ENCODE measurements at regions not wholly inside any gene's neighbourhood (a gene's known extent, or its start where the extent isn't known, plus 50 kb on each side); places are given as distances from the start of the nearest gene placed in this dataset.
"Not testable (repeated sequence)": the region's sequence is repeated elsewhere in the genome, so short reads cannot be mapped to it uniquely, and the experiment has no call there.

DNA sequence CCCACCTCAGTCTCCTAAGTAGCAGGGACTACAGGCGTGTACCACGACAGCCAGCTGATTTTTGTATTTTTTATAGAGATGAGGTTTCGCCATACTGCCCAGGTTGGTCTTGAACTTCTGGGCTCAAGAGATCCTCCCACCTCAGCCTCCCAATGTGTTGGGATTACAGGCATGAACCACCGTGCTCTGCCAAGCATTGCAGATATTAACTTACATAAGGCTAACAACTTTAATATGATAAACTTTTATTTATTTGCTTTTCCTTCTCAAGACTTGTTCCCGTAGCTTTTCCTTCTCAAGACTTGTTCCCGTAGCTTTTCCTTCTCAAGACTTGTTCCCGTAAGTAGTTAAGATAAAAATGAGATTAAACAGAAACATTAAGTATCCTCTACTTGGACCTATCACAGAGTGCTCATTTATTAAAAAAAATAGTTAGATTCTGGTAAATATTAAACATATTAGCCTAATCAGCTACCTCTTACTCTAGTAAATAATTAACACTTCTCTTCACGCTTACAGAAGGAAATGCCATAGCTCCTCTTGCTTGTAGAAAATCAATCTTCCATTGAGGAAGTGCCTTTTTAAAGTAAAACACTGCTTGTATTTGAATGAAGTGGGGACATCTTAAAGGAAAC, 157.7 kb upstream of the KITLG start:
- DNase-seq (ENCODE audit: low spot score) (no peak), ATAC-seq (no peak)

- DNase-seq (ENCODE audit: low spot score) (no peak), ATAC-seq (no peak)
Observed at GRCh38 chr12:88736031-88736430, 155.8 kb upstream of the KITLG start.

- no peak for DNase-seq (ENCODE audit: low spot score)
- ATAC-seq = no peak
Observed at GRCh38 chr12:88733008-88733407, 152.7 kb upstream of the KITLG start.

DNA sequence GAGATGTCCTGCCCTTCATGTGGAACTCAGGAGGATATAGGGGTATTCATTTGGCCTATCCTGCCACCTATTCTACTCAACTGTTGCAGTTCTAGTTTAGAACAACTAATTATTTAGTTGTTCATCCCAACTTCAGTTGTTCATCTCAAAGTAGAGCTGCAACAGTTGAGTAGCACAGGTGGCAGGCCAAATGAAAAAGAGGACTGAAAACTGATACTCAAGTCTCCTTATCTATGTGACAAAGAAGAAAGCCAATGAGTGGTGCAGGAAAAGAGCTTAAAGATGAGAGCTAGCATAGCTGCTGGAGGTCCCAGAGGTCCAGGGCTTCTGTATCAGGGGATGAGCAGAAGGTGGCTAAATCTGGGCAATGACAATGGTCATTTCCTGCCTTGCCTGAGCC, 148.9 kb upstream of the KITLG start:
- ATAC-seq (no peak), DNase-seq (ENCODE audit: low spot score) (no peak)

GRCh38 chr12:88726806-88727720, 146.8 kb upstream of the KITLG start:
- DNase-seq (ENCODE audit: low spot score) (no peak), ATAC-seq (no peak)

DNA sequence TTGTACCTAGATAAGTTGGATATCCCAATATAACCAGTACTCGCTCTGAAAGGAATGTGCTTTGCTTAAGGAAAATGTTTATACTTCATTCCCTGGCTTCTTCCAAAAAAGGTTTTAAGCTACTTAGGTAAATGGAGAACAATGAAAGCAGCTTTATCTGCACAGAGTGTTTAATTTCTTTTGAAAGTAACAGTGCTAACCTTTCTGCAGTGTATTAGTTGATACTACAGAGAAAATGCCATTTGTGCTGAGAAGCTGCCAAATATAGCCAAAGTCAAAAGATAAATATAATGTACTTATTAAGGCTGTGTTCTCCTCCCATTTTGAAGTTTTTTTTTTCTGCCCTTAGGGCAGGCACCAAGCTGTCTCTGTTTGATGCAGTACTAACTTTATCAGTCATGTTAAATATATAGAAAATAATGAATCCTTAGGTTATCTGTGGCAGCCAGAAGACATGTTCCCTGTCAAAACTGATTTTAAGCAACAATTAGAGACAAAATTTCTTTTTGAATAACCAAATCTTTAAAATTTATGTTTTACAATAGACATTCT, 145.4 kb upstream of the KITLG start:
- ATAC-seq (no peak), DNase-seq (ENCODE audit: low spot score) (no peak)

- DNase-seq (ENCODE audit: low spot score) (no peak), ATAC-seq (no peak)
Observed at GRCh38 chr12:88723219-88723618, 142.9 kb upstream of the KITLG start.

DNA sequence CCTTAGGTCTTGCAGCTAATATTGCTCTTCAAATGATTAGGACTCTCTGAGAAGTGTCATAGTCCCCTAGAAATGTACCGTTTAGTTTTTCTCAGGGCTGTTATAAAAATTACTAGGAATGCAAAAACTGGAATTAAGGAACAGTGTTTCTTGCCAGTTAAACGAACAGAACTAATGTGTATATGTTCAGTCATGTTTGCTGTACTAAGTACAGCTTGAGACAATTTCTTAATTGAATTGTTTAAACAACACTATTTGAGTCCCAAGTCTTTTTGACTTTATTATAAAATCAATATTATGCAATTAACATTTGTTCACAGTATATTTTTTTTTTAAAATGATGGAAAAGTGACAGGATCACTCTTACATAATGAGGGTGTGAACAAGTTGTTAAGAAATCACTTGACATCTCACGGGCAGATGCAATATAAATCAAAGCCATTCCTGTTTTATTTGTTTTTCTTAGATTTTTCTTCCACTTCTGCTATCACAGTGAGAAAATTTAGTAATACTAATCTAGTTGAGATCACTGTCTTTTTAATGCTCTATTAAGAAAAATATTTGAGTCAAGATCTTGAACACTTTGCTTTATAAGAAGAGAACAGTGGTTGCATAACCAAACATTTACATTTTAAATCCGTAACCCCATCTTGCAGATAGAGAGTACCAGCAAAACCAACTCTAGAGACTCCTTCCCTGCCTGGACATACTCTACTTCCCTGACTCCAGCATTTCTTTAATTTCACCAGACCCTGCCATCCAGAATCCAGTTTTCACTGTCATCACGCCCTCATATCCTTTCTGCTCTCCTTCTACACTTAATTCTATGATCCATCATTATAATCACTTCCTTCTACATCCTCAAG, 140.7 kb upstream of the KITLG start:
- ATAC-seq (no peak), DNase-seq (ENCODE audit: low spot score) (no peak)

GRCh38 chr12:88720231-88720630, 140.0 kb upstream of the KITLG start:
- ATAC-seq (no peak), DNase-seq (ENCODE audit: low spot score) (no peak)

DNA sequence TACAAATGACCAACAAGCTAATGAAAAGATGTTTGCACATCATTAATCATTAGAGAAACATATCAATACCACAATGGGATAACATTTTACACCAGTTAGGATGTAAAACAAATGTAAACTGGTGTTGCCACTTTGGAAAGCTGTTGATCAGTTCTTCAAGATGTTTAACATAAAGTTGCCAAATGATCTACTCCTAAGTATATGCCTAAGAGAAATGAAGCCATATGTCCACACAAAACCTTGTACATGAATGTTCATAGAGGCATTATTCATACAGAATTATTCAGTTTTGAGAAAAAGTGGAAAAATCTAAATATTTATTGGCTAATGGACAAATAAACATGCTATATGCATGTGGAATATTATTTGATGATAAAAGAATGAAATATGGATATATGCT, 136.9 kb upstream of the KITLG start:
- DNase-seq (ENCODE audit: low spot score) (no peak), ATAC-seq (no peak)

DNA sequence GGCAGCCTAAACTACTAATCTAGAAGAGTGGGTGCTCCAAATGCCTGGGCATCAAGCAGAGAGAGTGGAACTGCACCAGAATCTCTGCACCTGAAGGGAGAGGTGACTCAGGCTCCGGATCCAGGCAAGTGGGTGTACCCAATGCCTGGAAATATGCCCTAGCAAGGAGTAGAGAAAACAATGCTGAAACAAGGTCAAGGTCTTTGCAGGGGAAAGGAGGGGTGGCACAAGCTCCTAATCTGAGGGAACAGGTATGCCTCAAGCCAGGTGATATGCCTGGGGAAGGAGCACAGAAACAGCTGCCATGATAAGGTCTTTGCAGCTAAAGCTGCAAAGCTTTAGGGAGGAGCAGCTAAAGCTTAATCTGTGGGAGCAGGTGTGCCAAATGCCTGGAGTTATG, 136.0 kb upstream of the KITLG start:
- ATAC-seq = no peak
- no peak for DNase-seq (ENCODE audit: low spot score)

- DNase-seq (ENCODE audit: low spot score) = no peak
- no peak for ATAC-seq
Observed at GRCh38 chr12:88715673-88716072, 135.4 kb upstream of the KITLG start.

DNA sequence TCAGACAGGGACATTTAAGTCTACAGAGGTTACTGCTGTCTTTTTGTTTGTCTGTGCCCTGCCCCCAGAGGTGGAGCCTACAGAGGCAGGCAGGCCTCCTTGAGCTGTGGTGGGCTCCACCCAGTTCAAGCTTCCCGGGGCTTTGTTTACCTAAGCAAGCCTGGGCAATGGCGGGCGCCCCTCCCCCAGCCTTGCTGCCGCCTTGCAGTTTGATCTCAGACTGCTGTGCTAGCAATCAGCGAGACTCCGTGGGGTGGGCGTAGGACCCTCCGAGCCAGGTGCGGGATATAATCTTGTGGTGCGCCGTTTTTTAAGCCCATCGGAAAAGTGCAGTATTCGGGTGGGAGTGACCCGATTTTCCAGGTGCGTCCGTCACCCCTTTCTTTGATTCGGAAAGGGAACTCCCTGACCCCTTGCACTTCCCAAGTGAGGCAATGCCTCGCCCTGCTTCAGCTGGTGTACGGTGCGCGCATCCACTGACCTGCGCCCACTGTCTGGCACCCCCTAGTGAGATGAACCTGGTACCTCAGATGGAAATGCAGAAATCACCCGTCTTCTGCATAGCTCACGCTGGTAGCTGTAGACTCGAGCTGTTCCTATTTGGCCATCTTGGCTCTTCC, 134.1 kb upstream of the KITLG start:
- not testable (repeated sequence) for ATAC-seq; DNase-seq (ENCODE audit: low spot score)

- ATAC-seq (no peak), DNase-seq (ENCODE audit: low spot score) (no peak)
Observed at GRCh38 chr12:88707800-88708199, 127.5 kb upstream of the KITLG start.

DNA sequence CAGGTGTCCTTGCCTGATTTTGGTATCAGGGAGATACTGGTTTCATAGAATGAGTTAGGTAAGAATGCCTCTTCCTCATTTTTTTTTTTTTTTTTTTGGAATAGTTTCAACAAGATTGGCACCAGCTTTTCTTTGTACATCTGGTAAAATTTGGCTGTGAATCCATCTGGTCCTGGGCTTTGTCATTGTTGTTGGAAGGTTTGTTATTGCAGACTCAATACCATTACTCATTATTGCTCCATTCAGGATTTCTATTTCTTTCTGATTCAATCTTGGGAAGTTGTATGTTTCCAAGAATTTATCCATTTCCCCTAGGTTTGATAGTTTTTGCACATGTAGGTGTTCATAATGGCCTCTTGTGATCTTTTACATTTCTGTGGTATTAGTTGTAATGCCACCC, 126.0 kb upstream of the KITLG start:
- DNase-seq (ENCODE audit: low spot score) (no peak), ATAC-seq (no peak)

- ATAC-seq (no peak), DNase-seq (ENCODE audit: low spot score) (no peak)
Observed at GRCh38 chr12:88703790-88704189, 123.5 kb upstream of the KITLG start.

DNA sequence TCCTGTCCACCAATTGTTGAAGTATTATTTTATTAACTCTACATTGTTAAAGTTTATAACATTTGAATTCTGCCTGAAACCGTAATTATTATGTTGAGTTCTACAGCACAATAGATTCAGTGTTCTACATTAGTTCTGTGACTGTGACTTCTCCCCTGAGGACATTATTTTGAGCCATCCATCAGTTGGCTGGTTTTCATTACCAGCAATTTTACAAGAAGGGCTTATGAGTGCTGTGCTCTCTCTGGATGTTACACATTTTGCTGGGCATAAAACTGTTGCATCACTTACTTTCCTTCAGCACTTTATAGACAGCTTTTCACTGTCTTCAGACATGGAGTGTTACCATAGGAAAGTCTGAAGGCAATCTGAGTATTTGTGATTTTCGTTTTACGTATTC, 118.2 kb upstream of the KITLG start:
- DNase-seq (ENCODE audit: low spot score) (no peak), ATAC-seq (no peak)

DNA sequence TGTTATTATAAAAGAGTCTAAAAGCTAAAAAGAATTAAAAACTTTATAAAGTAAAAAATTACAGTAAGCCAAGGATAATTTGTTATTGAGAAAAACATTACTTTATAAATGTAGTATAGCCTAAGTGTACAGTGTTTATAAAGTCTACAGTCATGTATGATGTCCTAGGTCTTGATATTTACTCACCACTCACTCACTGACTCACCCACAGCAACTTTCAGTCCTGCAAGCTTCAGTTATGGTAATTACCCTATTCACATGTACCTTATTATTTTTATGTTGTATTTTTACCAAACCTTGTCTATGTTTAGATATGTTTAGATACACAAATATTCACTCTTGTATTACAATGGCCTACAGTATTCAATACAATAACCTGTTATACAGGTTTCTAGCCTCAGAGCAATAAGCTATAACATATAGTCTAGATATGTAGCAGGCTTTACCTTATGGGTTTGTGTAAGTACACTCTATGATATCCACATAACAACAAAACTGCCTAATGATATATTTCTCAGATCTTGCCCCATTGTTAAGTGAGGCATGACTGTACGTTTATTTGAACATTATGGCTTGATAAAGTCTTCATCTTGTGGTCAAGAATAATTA, 113.7 kb upstream of the KITLG start:
- no peak for ATAC-seq
- DNase-seq (ENCODE audit: low spot score) = no peak

GRCh38 chr12:88691811-88692210, 111.5 kb upstream of the KITLG start:
- ATAC-seq (no peak), DNase-seq (ENCODE audit: low spot score) (no peak)

DNA sequence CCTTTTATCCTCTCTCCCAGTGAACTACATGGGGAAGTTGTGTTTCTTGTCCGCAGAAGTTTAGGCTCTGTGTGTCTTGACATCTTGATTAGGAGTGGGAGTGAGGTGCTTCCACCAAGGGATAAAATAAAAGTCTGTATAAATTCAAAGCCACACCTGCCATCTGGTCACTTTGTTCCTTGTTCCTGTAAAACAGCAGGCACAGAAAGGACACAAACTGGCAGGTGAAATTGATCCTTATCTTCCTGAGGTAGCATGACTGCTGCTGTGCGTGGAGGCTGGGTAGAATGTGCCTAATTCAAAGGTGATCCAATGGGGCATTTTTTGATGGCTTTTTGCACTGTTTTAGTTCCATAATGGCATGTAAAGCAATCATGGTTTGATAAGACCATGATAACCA, 104.3 kb upstream of the KITLG start:
- DNase-seq (ENCODE audit: low spot score) (no peak), ATAC-seq (no peak)

Data from left lobe of liver (tissue), 2 donors.